ENCODE measurements at regions not wholly inside any gene's neighbourhood (a gene's known extent, or its start where the extent isn't known, plus 50 kb on each side); places are given as distances from the start of the nearest gene placed in this dataset.

DNA sequence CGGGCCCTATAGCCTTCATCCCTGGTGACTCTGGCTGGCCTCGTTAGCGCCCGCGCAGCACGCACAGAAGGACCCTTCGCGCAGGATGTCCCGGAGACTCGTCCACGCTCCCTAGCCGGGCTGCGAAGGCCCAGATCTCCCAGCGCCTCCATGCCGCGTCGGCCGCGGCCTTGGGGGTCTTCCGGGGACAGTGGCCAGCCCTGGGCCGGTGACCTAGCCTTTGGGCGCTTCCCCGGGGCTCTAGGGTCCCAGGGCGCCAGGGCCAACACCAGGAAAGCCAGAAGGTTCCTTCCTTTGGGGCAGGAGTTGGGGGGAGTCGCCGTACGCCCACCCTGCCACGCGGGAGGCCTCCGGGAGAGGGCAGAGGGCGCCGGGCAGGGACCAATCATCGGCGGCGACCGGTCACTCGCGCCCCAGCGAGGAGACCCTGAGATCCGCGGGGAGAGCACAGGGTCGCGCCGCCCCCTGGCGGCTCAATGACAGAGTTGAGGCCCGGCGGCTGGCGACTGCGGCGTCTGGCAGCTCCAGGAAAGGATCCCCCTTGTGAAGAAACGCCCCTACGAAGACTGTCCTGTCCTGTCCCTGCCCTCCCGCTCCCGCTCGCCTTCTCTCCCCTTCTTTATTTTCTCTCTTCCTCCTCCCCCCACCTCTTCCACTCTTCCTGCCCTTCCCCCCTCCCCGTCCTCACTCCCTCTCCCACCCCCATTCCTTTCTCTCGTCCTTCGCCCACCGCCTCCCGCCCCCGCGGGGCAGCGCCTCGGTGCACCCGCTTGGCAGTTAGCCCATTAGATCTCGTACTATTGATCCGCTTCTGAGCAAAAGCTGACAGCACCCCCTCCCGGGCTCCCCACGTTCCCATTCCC lies 62.3 kb upstream of the LBX1 start:
- H3K4me3 ChIP-seq (ENCODE audit: low read length): peak overlapping the region; percentile 39
- TF ChIP-seq, protein P1, sequence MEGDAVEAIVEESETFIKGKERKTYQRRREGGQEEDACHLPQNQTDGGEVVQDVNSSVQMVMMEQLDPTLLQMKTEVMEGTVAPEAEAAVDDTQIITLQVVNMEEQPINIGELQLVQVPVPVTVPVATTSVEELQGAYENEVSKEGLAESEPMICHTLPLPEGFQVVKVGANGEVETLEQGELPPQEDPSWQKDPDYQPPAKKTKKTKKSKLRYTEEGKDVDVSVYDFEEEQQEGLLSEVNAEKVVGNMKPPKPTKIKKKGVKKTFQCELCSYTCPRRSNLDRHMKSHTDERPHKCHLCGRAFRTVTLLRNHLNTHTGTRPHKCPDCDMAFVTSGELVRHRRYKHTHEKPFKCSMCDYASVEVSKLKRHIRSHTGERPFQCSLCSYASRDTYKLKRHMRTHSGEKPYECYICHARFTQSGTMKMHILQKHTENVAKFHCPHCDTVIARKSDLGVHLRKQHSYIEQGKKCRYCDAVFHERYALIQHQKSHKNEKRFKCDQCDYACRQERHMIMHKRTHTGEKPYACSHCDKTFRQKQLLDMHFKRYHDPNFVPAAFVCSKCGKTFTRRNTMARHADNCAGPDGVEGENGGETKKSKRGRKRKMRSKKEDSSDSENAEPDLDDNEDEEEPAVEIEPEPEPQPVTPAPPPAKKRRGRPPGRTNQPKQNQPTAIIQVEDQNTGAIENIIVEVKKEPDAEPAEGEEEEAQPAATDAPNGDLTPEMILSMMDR (IDR thresholded peaks at IDR 0.05; ENCODE audit: insufficient read depth, low read depth, low read length, missing control alignments): peak; percentile 47
- DNase-seq (ENCODE audit: low read depth): peak; percentile 23

DNA sequence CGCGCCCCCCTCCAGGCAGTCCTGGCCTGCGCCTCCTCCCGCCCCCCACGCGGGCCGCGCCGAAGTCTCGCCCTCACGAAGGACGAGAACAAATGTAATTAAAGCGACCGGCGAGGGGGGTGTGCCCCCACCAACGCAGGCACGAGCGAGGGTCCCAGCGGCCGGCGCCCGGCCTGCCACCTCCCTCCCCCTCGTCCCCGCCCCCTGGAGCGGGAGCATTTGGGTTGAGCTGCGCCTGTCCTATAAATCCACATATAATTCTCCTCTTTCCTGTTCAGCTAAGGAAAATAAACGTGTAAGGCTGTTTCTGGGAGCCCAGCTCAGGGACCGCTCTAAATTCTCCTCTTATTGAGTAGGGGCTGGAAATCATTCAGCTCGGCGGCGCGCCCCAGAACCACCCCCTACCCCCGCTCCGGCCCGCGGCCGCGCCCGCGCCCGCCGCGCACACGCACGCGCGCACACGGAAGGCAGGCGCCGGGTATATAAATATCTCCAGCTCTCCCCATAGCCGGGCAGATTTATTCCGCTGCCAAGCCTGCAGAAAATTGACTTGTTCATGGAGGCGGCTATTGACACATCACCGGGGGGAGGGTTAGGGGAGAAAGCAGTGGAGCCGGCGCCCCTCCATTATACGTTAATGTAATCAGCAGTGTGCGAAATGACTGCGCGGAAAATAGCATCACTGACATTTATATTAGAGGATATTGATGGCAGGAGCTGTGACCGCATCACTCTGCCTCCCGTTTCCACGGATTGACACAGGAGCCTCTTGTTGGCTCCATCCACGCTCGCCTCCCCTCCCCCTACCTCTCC lies 61.6 kb upstream of the BTRC start:
- peak overlapping the region; percentile 39 for H3K4me3 ChIP-seq (ENCODE audit: low read length)
- TF ChIP-seq, protein P1 (IDR thresholded peaks at IDR 0.05; ENCODE audit: insufficient read depth, low read depth, low read length, missing control alignments): no peak

DNA sequence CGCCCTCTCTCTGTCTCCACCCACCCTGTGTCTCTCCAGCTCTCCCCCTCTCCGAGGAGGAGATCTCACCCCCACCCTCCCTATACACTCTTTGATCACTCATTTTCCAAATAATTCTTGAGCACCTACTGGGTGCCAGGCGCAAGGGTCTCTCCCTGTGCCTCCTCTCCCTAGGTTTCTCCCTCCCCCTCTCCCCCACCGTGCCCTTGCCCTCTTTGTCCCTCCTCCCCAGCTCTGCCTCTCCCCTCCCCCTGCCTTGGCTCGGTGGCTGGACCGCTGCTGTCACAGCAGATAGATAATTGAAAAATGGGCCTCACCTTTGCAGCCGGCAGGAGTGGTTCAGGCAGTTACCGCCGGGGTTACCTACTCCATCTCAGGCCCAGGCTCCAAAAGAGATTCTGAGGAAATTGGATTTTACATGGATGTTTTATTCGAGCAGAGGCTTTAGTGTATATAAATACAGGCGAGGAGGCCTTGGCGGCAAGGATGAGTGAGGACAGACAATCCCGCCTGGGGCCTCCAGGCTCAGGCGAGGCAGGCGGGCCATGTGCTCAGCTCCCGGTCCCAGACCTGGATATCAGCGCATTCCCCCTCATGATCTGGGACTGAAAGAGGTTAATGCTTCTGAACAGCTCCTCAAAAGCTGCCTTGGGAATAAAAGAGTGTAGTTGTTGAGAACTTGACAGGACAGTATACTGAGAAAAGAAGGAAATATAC lies 60.8 kb upstream of the BTRC start:
- TF ChIP-seq, protein P1 (IDR thresholded peaks at IDR 0.05; ENCODE audit: insufficient read depth, low read depth, low read length, missing control alignments): no peak
- H3K4me3 ChIP-seq (ENCODE audit: low read length): no peak overlapping the region
- DNase-seq (ENCODE audit: low read depth): no peak

More for the DNA sequence above, 61.6 kb upstream of the BTRC start:
- DNase-seq (ENCODE audit: low read depth): no peak

DNA sequence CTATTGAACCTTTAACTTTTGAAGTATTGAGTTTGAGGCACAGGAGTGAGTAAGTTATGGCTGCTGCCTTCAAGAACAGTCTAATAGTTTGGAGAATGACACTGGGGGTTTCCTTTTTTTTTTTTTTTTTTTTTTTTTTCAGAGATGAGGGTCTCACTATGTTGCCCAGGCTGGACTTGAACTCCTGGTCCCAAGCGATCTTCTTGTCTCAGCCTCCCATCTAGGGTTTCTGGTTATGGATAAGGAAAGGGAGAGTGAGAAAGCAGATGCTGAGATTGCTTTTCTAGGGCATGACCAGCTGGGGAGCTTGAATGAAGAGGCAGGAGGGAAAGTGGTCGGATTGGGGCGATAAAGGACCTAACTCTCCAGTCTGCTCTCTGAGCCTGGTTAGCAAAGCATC lies 59.9 kb upstream of the BTRC start:
- no peak overlapping the region for H3K4me3 ChIP-seq (ENCODE audit: low read length)
- no peak for DNase-seq (ENCODE audit: low read depth)
- TF ChIP-seq, protein P1 (IDR thresholded peaks at IDR 0.05; ENCODE audit: insufficient read depth, low read depth, low read length, missing control alignments): no peak

DNA sequence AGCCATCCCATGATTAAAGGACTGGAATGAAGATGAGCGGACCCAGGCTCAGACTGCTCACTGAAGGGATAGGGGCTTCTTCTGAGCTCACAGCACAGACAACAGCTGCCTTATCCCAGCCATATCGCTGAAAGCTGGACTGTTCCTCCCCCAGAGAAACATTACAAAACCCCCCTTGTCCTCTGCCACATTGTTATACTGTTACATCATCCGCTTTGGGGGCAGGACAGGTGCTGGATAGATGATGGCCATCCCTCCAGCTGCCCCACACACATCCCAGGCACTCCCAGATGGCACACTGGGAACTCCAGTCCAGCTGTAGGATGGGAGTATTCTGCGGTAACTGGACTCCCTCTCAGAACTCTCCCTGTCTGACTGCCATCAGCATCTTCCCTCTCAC lies 58.7 kb upstream of the BTRC start:
- TF ChIP-seq, protein P1 (IDR thresholded peaks at IDR 0.05; ENCODE audit: insufficient read depth, low read depth, low read length, missing control alignments): no peak
- H3K4me3 ChIP-seq (ENCODE audit: low read length): no peak overlapping the region
- no peak for DNase-seq (ENCODE audit: low read depth)

DNA sequence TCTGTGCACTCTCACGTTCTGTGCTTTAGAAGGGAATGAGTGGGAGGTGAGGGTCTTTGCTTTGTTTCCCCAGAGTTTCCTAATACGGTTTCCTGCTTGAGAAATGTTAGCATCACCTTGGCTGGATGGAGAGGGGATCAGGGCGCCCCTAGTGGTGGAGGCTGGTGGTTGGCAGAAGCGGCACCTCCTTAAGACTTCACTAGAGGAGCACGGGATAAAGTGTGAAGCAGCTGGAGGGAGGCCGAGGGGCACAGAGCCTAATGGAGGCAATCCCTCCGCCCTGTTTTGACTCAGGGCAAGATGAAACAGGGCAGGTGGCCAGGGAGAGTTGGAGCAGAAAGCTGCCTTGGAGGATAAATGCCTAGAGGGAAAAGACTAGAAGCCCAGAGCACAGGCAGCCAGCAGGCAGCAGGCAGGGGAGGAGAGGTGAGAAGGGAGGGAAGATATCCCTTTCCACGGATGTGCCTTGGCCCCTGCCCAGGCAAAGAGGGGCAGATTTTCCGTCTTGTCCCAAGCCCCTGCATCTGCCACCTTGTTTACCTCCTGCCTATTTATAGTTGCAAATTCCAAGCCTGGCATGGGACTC lies 56.0 kb upstream of the BTRC start:
- peak; percentile 73 for DNase-seq (ENCODE audit: low read depth)
- no peak overlapping the region for H3K4me3 ChIP-seq (ENCODE audit: low read length)
- TF ChIP-seq, protein P1 (IDR thresholded peaks at IDR 0.05; ENCODE audit: insufficient read depth, low read depth, low read length, missing control alignments): peak; percentile 94

Measured in epithelial cell of esophagus (primary cell).